Osteocyte (in vitro differentiated cells): ENCODE measurements at regions not wholly inside any gene's neighbourhood (a gene's known extent, or its start where the extent isn't known, plus 50 kb on each side); places are given as distances from the start of the nearest gene placed in this dataset.

Experiments used
- DNase-seq: peaks from one replicate; pipeline ENCODE4 v3.0.0; 2021; ENCODE audit warnings: mixed read lengths; ENCODE audit not compliant: unreplicated experiment; ENCODE audit errors: extremely low spot score
- H3K27ac Mint-ChIP-seq: one replicate; pipeline ENCODE4 v1.8.0; 2021; ENCODE audit warnings: mild to moderate bottlenecking, mixed read lengths; ENCODE audit not compliant: unreplicated experiment
- H3K27me3 Mint-ChIP-seq: one replicate; pipeline ENCODE4 v1.8.0; 2021; ENCODE audit warnings: mixed read lengths; ENCODE audit not compliant: unreplicated experiment
- H3K36me3 Mint-ChIP-seq: one replicate; pipeline ENCODE4 v1.8.0; 2021; ENCODE audit warnings: mixed read lengths; ENCODE audit not compliant: unreplicated experiment
- H3K4me1 Mint-ChIP-seq: one replicate; pipeline ENCODE4 v1.8.0; 2021; ENCODE audit warnings: mixed read lengths; ENCODE audit not compliant: unreplicated experiment
- H3K4me3 Mint-ChIP-seq: one replicate; pipeline ENCODE4 v1.8.0; 2021; ENCODE audit warnings: mild to moderate bottlenecking, moderate library complexity, mixed read lengths; ENCODE audit not compliant: unreplicated experiment
- H3K9me3 Mint-ChIP-seq: one replicate; pipeline ENCODE4 v1.8.0; 2021; ENCODE audit warnings: mixed read lengths; ENCODE audit not compliant: unreplicated experiment
- TF ChIP-seq, protein P1 (sequence below): fragments of 200-600 bp; sonication (generic); IDR thresholded peaks from 2 replicates; pipeline ENCODE4 v1.5.0; 2021; ENCODE audit warnings: antibody characterized with exemption, mild to moderate bottlenecking, moderate library complexity

DNA sequence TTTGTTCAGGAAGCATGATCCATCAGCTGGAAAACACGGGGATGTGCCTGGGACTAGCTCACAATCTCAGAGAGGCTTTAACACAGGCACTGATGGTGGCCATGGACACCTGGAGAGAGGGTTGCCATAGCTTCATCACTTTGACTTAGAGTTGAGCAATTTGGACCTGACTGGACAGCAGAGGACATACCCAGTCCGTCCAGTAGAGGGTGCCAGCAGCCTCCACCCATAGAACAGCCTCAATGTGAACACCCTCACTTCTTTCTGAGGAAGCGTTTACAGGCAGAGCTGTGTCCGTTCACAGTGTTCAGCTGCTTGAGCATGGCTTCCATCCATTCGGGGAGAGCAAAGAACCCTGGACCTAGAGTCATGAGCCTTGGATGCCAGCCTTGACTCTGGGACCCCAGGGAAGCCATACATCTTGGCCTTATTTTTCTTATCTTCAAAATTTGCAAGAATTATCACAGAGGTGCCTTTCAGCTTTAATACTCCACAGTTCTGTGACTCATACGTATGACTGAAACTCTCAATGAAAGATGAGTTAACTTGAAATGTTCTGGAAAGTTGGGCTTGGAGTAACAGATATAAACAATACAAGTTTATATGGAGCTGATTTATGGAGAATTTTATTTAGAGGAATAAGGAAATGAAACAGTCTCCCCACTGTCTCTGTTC, 302.9 kb upstream of the PODXL start:
- H3K36me3 Mint-ChIP-seq, result no peaks in the 10 kb centered on the region
- H3K9me3 Mint-ChIP-seq, result no peaks in the 10 kb centered on the region
- peaks cover 23% of the 10 kb centered on the region for H3K27me3 Mint-ChIP-seq
- peak; percentile 90 for DNase-seq
- TF ChIP-seq, protein P1, sequence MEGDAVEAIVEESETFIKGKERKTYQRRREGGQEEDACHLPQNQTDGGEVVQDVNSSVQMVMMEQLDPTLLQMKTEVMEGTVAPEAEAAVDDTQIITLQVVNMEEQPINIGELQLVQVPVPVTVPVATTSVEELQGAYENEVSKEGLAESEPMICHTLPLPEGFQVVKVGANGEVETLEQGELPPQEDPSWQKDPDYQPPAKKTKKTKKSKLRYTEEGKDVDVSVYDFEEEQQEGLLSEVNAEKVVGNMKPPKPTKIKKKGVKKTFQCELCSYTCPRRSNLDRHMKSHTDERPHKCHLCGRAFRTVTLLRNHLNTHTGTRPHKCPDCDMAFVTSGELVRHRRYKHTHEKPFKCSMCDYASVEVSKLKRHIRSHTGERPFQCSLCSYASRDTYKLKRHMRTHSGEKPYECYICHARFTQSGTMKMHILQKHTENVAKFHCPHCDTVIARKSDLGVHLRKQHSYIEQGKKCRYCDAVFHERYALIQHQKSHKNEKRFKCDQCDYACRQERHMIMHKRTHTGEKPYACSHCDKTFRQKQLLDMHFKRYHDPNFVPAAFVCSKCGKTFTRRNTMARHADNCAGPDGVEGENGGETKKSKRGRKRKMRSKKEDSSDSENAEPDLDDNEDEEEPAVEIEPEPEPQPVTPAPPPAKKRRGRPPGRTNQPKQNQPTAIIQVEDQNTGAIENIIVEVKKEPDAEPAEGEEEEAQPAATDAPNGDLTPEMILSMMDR, result peak; percentile 95
- no peak overlapping the region for H3K27ac Mint-ChIP-seq
- no peak overlapping the region for H3K4me3 Mint-ChIP-seq
- H3K4me1 Mint-ChIP-seq, result peaks cover 23% of the 10 kb centered on the region

- DNase-seq, result no peak
- H3K4me1 Mint-ChIP-seq, result peaks cover 23% of the 10 kb centered on the region
- H3K36me3 Mint-ChIP-seq, result no peaks in the 10 kb centered on the region
- no peaks in the 10 kb centered on the region for H3K9me3 Mint-ChIP-seq
- H3K27ac Mint-ChIP-seq, result no peak overlapping the region
- TF ChIP-seq, protein P1, result no peak
- peaks cover 29% of the 10 kb centered on the region for H3K27me3 Mint-ChIP-seq
- no peak overlapping the region for H3K4me3 Mint-ChIP-seq
Observed at GRCh38 chr7:131858611-131859010, 302.2 kb upstream of the PODXL start.

DNA sequence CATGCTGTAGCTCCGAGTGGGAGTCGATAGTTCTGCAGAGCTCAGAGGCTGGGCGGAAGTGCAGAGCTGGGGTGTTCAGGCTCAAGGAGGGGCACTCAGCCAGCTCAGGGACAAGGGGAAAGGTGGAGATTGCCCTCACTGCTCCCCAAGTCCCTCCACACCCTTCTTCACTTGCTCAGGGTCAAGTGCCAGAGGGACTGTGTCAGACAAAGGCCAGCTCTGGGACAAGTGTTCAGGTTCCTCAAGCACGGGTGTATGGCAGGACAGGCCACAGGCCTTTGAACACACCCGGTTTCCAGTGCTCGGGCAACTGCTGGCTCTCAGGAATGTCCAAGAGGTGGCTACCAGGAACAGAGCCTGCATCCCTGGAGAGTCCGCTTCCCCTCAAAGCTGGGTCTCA, 293.0 kb upstream of the PODXL start:
- H3K27me3 Mint-ChIP-seq, result peaks cover 51% of the 10 kb centered on the region
- no peak for DNase-seq
- H3K4me1 Mint-ChIP-seq, result no peaks in the 10 kb centered on the region
- no peak overlapping the region for H3K27ac Mint-ChIP-seq
- no peaks in the 10 kb centered on the region for H3K9me3 Mint-ChIP-seq
- no peak overlapping the region for H3K4me3 Mint-ChIP-seq
- TF ChIP-seq, protein P1, result no peak
- no peaks in the 10 kb centered on the region for H3K36me3 Mint-ChIP-seq

DNA sequence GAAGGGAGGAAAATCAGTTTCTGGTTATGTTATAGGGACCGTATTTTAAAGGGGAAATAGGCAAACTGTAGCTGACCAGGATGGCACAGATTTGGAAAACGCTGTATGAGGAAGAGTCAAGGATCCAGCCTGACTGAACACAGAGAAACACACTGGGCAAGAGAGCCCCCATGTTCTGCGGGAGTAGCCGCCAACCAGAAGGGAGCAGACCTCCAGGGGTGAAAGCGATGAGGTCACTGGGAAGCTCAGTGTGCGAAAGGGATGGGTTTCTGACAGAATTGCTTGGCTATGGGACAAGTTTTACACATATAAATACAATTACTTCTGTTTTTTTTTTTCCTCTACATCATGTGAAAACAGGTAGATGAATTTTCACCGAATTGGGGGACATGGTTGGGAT, 291.6 kb upstream of the PODXL start:
- no peaks in the 10 kb centered on the region for H3K4me1 Mint-ChIP-seq
- H3K9me3 Mint-ChIP-seq, result no peaks in the 10 kb centered on the region
- no peak for DNase-seq
- TF ChIP-seq, protein P1, result no peak
- H3K27me3 Mint-ChIP-seq, result peaks cover 48% of the 10 kb centered on the region
- H3K4me3 Mint-ChIP-seq, result no peak overlapping the region
- H3K27ac Mint-ChIP-seq, result no peak overlapping the region
- H3K36me3 Mint-ChIP-seq, result no peaks in the 10 kb centered on the region

DNA sequence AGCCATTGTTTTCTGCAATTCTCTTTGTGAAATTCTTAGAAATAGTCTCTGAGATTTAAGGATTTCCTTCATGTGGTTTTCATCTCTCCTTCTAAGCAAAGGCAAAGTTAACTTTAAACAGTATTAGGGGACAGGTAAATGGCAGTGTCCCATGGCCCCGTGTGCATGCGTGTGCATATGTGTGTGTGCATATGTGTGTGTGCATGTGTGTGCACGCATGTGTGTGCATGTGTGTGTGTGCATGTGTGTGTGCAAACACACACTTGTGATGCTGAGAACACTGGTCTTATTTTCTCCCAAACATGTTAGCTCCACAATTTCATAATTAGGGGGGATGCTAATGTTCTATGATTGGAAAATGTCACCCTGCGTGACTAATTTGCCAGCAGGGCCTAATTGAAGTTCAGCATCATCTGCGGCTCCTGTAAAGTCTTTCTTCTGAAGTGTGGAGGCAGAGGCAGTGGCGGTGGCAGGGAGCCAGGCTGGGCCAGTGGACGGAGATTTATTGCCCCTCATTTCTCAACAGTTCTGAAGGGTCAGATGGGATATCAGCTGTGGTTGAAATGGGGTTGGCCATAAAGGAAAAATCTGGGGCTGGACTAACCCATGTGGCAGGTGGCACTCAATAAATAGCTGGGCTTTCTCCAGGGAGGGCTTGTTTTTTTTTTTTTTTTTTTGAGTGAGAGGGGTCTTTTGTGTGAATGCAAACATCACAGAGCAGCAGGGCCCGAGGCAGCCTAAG, 289.3 kb upstream of the PODXL start:
- Mint-ChIP-seq H3K4me3 (no peak overlapping the region), H3K27me3 (peaks cover 66% of the 10 kb centered on the region), H3K27ac (no peak overlapping the region), H3K4me1 (no peaks in the 10 kb centered on the region), H3K36me3 (no peaks in the 10 kb centered on the region), H3K9me3 (no peaks in the 10 kb centered on the region)
- DNase-seq, result no peak
- TF ChIP-seq, protein P1, result no peak
